K562 (cell line): ENCODE measurements at regions not wholly inside any gene's neighbourhood (a gene's known extent, or its start where the extent isn't known, plus 50 kb on each side); places are given as distances from the start of the nearest gene placed in this dataset.

Experiments
- BRD4 ChIP-seq: fragments of 200-600 bp; sonication (generic); IDR thresholded peaks from 2 replicates; pipeline ENCODE4 v1.6.1; 2017; ENCODE audit warnings: inconsistent platforms
- CBX5 ChIP-seq: IDR thresholded peaks from 2 replicates; pipeline ENCODE4 v1.6.1; 2014; ENCODE audit warnings: low read depth, borderline replicate concordance
- CC2D1A ChIP-seq: fragments of 450-650 bp; IDR thresholded peaks from 2 replicates; pipeline ENCODE4 v1.6.1; 2017; ENCODE audit warnings: mild to moderate bottlenecking
- CEBPG ChIP-seq, 3 experiments: fragments of 200-800 bp in 1 of 3; sonication (Bioruptor generic) in 1 of 3; sonication (generic) in 1 of 3; formaldehyde crosslinking in 1 of 3; IDR thresholded peaks in 2 of 3; conservative IDR thresholded peaks in 1 of 3; 2 replicates each; pipeline versions ENCODE4 v1.6.1 to v1.8.0; 2016 to 2022; ENCODE audit warnings: missing compliant biosample characterization in 2 of 3, missing genetic modification characterization in 2 of 3, mild to moderate bottlenecking in 1 of 3, missing genetic modification reagents in 1 of 3
- CHCHD3 ChIP-seq: fragments of 250-450 bp; sonication (Bioruptor Pico); IDR thresholded peaks from 2 replicates; pipeline ENCODE4 v2.1.2; 2022; ENCODE audit warnings: mild to moderate bottlenecking
- GTF2A2 ChIP-seq: IDR thresholded peaks from 2 replicates; pipeline ENCODE4 v1.6.1; 2016; ENCODE audit warnings: mild to moderate bottlenecking, missing genetic modification characterization, missing compliant biosample characterization
- HOXB6 ChIP-seq: fragments of 250-450 bp; sonication (Bioruptor Pico); IDR thresholded peaks from 2 replicates; pipeline ENCODE4 v1.5.1; 2022; ENCODE audit warnings: mild to moderate bottlenecking, borderline replicate concordance
- KLF13 ChIP-seq: fragments of 450-650 bp; IDR thresholded peaks from 2 replicates; pipeline ENCODE4 v1.6.1; 2016; ENCODE audit warnings: missing genetic modification characterization, low read depth, mild to moderate bottlenecking, missing compliant biosample characterization, moderate library complexity, borderline replicate concordance
- MAZ ChIP-seq, 2 experiments: fragments of 450-650 bp in 1 of 2; sonication (generic) in 1 of 2; formaldehyde crosslinking; IDR thresholded peaks in 1 of 2; conservative IDR thresholded peaks in 1 of 2; 2 replicates each; pipeline versions ENCODE4 v1.4.0 to v1.5.0; 2020; ENCODE audit warnings: mild to moderate bottlenecking in 1 of 2, missing genetic modification reagents in 1 of 2
- MTA1 ChIP-seq: fragments of 450-650 bp; IDR thresholded peaks from 2 replicates; pipeline ENCODE4 v1.6.1; 2017; ENCODE audit warnings: borderline replicate concordance
- NR3C1 ChIP-seq: sonication (generic); formaldehyde crosslinking; IDR thresholded peaks from 2 replicates; pipeline ENCODE4 v1.8.1; 2022; ENCODE audit warnings: missing genetic modification reagents
- PHF21A ChIP-seq: fragments of 450-650 bp; IDR thresholded peaks from 2 replicates; pipeline ENCODE4 v1.6.1; 2017; ENCODE audit warnings: low read depth, borderline replicate concordance
- POLR2G ChIP-seq: fragments of 200-400 bp; formaldehyde crosslinking; IDR thresholded peaks from 2 replicates; pipeline ENCODE4 v1.6.1; 2017; ENCODE audit warnings: low read depth, mild to moderate bottlenecking, antibody characterized with exemption, low read length, moderate library complexity
- PRMT5 ChIP-seq: sonication (generic); formaldehyde crosslinking; IDR thresholded peaks from 2 replicates; pipeline ENCODE4 v1.5.0; 2020; ENCODE audit warnings: missing genetic modification reagents
- RAD21 ChIP-seq, 2 experiments: fragments of 250-450 bp in 1 of 2; fragments of 450-650 bp in 1 of 2; sonication (Bioruptor Pico) in 1 of 2; formaldehyde crosslinking in 1 of 2; IDR thresholded peaks in 1 of 2; conservative IDR thresholded peaks in 1 of 2; 2 replicates each; pipeline versions ENCODE4 v1.4.0 to v1.8.0; 2020 to 2022; ENCODE audit warnings: mild to moderate bottlenecking in 2 of 2, moderate library complexity in 1 of 2
- RBBP5 ChIP-seq: fragments of 200-600 bp; sonication (generic); IDR thresholded peaks from 2 replicates; pipeline ENCODE4 v1.6.1; 2012; ENCODE audit warnings: borderline replicate concordance, mild to moderate bottlenecking, low read length, control low read depth, inconsistent platforms; ENCODE audit not compliant: insufficient read depth, poor library complexity, severe bottlenecking
- RBM22 ChIP-seq: fragments of 200-400 bp; formaldehyde crosslinking; IDR thresholded peaks from 2 replicates; pipeline ENCODE4 v1.6.1; 2018; ENCODE audit warnings: low read length, low read depth; ENCODE audit not compliant: poor library complexity, severe bottlenecking
- TEAD2 ChIP-seq: fragments of 450-650 bp; IDR thresholded peaks from 2 replicates; pipeline ENCODE4 v1.6.1; 2016; ENCODE audit warnings: missing genetic modification characterization, control low read depth, missing compliant biosample characterization
- ZNF764 ChIP-seq: fragments of 250-450 bp; sonication (Bioruptor Pico); IDR thresholded peaks from 2 replicates; pipeline ENCODE4 v1.4.0; 2020; ENCODE audit warnings: low read depth, mild to moderate bottlenecking, moderate library complexity
- ZNF79 ChIP-seq: fragments of 250-450 bp; sonication (Bioruptor Pico); IDR thresholded peaks from 2 replicates; pipeline ENCODE4 v1.4.0; 2020; ENCODE audit warnings: low read depth, mild to moderate bottlenecking, moderate library complexity
- ZNF830 ChIP-seq: fragments of 250-450 bp; sonication (Bioruptor Pico); IDR thresholded peaks from 2 replicates; pipeline ENCODE4 v1.5.0; 2021; ENCODE audit warnings: mild to moderate bottlenecking
- TF ChIP-seq, protein P1 (sequence below): fragments of 450-650 bp; IDR thresholded peaks from 2 replicates; pipeline ENCODE4 v1.6.1; 2018; ENCODE audit not compliant: partially characterized antibody
- TF ChIP-seq, protein P2 (sequence below): IDR thresholded peaks from 2 replicates; pipeline ENCODE4 v1.6.1; 2011; ENCODE audit warnings: borderline replicate concordance, low read depth, mild to moderate bottlenecking, moderate library complexity, low read length; ENCODE audit not compliant: insufficient read depth, poor library complexity, severe bottlenecking

- TF ChIP-seq ZNF79 (CRISPR knock-in tag) (no peak), HOXB6 (CRISPR knock-in tag) (no peak), CBX5 (no peak), TEAD2 (tag) (no peak), CC2D1A (peak; percentile 50; the same call in 1 of the 2 replicates), RAD21 (CRISPR knock-in tag; conservative IDR thresholded peaks at IDR 0.05 in 1 of 2, IDR thresholded peaks at IDR 0.05 in 1 of 2) (peak; percentile 99 to 100), POLR2G (no peak), BRD4 (no peak), PHF21A (no peak), KLF13 (tag) (no peak), RBBP5 (no peak), GTF2A2 (tag) (no peak), MAZ (CRISPR knock-in tag; conservative IDR thresholded peaks at IDR 0.05 in 1 of 2, IDR thresholded peaks at IDR 0.05 in 1 of 2) (no peak), RBM22 (no peak), ZNF830 (CRISPR knock-in tag) (no peak), NR3C1 (CRISPR knock-in tag) (no peak), MTA1 (no peak), PRMT5 (CRISPR knock-in tag) (no peak), CHCHD3 (no peak), ZNF764 (CRISPR knock-in tag) (no peak), CEBPG (CRISPR knock-in tag; IDR thresholded peaks at IDR 0.05) (peak; percentile 94), CEBPG (tag; conservative IDR thresholded peaks at IDR 0.05 in 1 of 2, IDR thresholded peaks at IDR 0.05 in 1 of 2) (peak; percentile 90 to 92)
- TF ChIP-seq, protein P1, sequence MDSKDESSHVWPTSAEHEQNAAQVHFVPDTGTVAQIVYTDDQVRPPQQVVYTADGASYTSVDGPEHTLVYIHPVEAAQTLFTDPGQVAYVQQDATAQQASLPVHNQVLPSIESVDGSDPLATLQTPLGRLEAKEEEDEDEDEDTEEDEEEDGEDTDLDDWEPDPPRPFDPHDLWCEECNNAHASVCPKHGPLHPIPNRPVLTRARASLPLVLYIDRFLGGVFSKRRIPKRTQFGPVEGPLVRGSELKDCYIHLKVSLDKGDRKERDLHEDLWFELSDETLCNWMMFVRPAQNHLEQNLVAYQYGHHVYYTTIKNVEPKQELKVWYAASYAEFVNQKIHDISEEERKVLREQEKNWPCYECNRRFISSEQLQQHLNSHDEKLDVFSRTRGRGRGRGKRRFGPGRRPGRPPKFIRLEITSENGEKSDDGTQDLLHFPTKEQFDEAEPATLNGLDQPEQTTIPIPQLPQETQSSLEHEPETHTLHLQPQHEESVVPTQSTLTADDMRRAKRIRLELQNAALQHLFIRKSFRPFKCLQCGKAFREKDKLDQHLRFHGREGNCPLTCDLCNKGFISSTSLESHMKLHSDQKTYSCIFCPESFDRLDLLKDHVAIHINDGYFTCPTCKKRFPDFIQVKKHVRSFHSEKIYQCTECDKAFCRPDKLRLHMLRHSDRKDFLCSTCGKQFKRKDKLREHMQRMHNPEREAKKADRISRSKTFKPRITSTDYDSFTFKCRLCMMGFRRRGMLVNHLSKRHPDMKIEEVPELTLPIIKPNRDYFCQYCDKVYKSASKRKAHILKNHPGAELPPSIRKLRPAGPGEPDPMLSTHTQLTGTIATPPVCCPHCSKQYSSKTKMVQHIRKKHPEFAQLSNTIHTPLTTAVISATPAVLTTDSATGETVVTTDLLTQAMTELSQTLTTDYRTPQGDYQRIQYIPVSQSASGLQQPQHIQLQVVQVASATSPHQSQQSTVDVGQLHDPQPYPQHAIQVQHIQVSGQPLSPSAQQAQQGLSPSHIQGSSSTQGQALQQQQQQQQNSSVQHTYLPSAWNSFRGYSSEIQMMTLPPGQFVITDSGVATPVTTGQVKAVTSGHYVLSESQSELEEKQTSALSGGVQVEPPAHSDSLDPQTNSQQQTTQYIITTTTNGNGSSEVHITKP: no peak
- TF ChIP-seq, protein P2, sequence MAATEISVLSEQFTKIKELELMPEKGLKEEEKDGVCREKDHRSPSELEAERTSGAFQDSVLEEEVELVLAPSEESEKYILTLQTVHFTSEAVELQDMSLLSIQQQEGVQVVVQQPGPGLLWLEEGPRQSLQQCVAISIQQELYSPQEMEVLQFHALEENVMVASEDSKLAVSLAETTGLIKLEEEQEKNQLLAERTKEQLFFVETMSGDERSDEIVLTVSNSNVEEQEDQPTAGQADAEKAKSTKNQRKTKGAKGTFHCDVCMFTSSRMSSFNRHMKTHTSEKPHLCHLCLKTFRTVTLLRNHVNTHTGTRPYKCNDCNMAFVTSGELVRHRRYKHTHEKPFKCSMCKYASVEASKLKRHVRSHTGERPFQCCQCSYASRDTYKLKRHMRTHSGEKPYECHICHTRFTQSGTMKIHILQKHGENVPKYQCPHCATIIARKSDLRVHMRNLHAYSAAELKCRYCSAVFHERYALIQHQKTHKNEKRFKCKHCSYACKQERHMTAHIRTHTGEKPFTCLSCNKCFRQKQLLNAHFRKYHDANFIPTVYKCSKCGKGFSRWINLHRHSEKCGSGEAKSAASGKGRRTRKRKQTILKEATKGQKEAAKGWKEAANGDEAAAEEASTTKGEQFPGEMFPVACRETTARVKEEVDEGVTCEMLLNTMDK: no peak
Measured at GRCh38 chr1:93814059-93814794, 64.8 kb downstream of the DNTTIP2 start (continued).
